ENCODE measurements at regions not wholly inside any gene's neighbourhood (a gene's known extent, or its start where the extent isn't known, plus 50 kb on each side); places are given as distances from the start of the nearest gene placed in this dataset.

- H3K36me3 Mint-ChIP-seq (ENCODE audit: low read depth): no peaks in the 10 kb centered on the region
- peaks cover 3% of the 10 kb centered on the region for H3K27me3 Mint-ChIP-seq (ENCODE audit: low read depth)
- DNase-seq (ENCODE audit: low spot score): no peak
- H3K9me3 Mint-ChIP-seq: no peaks in the 10 kb centered on the region
- H3K4me1 Mint-ChIP-seq (ENCODE audit: low read depth): no peaks in the 10 kb centered on the region
- no peak overlapping the region for H3K4me3 Mint-ChIP-seq
- no peak overlapping the region for H3K27ac Mint-ChIP-seq
Observed at GRCh38 chr2:206845877-206846276, 80.5 kb downstream of the FASTKD2 start.

DNA sequence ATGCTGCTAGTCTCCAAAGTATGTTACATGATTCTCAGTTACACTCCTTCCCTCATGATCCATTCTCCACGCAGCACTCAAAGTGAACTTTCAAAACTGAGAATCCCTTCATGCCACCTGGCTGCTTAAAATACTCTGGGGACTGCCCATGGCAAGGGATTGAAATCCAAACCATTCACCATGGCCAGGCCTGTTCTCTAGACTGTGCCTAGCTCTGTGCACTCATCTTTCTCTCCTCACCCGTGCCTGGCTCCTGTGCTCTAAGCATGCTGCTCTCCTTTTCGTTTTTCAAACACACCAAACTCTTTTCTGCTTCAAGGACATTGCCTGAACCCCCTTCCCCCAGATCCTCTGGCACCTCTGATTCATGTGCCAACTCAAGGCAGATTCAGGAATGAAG lies 80.9 kb downstream of the FASTKD2 start:
- Mint-ChIP-seq H3K9me3 (no peaks in the 10 kb centered on the region), H3K36me3 (ENCODE audit: low read depth) (no peaks in the 10 kb centered on the region), H3K4me1 (ENCODE audit: low read depth) (no peaks in the 10 kb centered on the region), H3K27ac (no peak overlapping the region), H3K4me3 (no peak overlapping the region), H3K27me3 (ENCODE audit: low read depth) (peaks cover 2% of the 10 kb centered on the region)
- DNase-seq (ENCODE audit: low spot score): no peak

GRCh38 chr2:206846981-206847834 lies 81.8 kb downstream of the FASTKD2 start:
- Mint-ChIP-seq H3K27me3 (ENCODE audit: low read depth) (no peaks in the 10 kb centered on the region), H3K27ac (no peak overlapping the region), H3K4me1 (ENCODE audit: low read depth) (no peaks in the 10 kb centered on the region), H3K4me3 (no peak overlapping the region), H3K9me3 (no peaks in the 10 kb centered on the region), H3K36me3 (ENCODE audit: low read depth) (no peaks in the 10 kb centered on the region)
- no peak for DNase-seq (ENCODE audit: low spot score)

GRCh38 chr2:206850369-206850768 lies 85.0 kb downstream of the FASTKD2 start:
- no peaks in the 10 kb centered on the region for H3K9me3 Mint-ChIP-seq
- H3K27ac Mint-ChIP-seq: no peak overlapping the region
- no peaks in the 10 kb centered on the region for H3K27me3 Mint-ChIP-seq (ENCODE audit: low read depth)
- H3K4me1 Mint-ChIP-seq (ENCODE audit: low read depth): no peaks in the 10 kb centered on the region
- no peaks in the 10 kb centered on the region for H3K36me3 Mint-ChIP-seq (ENCODE audit: low read depth)
- H3K4me3 Mint-ChIP-seq: no peak overlapping the region
- no peak for DNase-seq (ENCODE audit: low spot score)

DNA sequence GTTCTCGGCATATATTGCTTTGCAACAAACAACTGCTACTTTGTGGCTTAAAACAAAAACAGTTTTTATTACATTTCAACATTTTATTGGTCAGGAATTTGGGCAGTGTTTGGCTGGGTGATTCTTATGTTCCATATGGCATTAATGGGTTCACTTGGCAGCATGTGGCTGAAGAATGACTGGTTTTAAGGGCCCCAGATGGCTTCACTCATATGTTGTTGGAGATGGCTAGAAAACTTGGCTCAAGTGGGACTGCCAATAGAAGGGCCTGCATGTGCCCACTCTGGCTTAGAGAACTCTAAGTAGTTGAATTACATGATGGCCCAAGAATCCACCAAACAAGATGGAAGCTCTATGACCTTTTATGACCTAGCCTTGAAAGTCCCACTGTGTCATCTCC lies 86.1 kb downstream of the FASTKD2 start:
- no peaks in the 10 kb centered on the region for H3K27me3 Mint-ChIP-seq (ENCODE audit: low read depth)
- no peak overlapping the region for H3K27ac Mint-ChIP-seq
- no peak for DNase-seq (ENCODE audit: low spot score)
- no peak overlapping the region for H3K4me3 Mint-ChIP-seq
- no peaks in the 10 kb centered on the region for H3K9me3 Mint-ChIP-seq
- H3K4me1 Mint-ChIP-seq (ENCODE audit: low read depth): no peaks in the 10 kb centered on the region
- no peaks in the 10 kb centered on the region for H3K36me3 Mint-ChIP-seq (ENCODE audit: low read depth)

DNA sequence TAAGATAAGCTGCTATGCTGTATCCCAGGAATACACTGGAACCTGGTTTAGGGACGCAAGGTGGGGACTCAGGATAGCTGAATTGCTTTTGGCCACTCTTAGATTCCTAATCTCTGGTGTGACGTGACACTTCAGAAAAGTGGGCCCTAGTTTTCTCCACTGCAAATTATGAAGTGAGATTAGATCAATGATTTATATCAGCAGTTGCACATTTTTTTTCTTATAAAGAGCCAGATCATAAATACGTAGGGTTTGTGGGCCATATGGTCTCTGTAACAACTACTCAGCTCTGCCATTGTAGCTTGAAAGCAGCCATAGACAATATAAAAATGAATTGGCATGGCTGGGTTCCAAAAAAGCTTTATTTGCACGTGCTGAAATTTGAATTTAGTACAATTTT lies 85.4 kb upstream of the CPO start:
- DNase-seq (ENCODE audit: low spot score): no peak
- H3K4me1 Mint-ChIP-seq (ENCODE audit: low read depth): peaks cover 12% of the 10 kb centered on the region
- H3K4me3 Mint-ChIP-seq: no peak overlapping the region
- no peaks in the 10 kb centered on the region for H3K36me3 Mint-ChIP-seq (ENCODE audit: low read depth)
- H3K27me3 Mint-ChIP-seq (ENCODE audit: low read depth): no peaks in the 10 kb centered on the region
- H3K9me3 Mint-ChIP-seq: no peaks in the 10 kb centered on the region
- H3K27ac Mint-ChIP-seq: no peak overlapping the region

DNA sequence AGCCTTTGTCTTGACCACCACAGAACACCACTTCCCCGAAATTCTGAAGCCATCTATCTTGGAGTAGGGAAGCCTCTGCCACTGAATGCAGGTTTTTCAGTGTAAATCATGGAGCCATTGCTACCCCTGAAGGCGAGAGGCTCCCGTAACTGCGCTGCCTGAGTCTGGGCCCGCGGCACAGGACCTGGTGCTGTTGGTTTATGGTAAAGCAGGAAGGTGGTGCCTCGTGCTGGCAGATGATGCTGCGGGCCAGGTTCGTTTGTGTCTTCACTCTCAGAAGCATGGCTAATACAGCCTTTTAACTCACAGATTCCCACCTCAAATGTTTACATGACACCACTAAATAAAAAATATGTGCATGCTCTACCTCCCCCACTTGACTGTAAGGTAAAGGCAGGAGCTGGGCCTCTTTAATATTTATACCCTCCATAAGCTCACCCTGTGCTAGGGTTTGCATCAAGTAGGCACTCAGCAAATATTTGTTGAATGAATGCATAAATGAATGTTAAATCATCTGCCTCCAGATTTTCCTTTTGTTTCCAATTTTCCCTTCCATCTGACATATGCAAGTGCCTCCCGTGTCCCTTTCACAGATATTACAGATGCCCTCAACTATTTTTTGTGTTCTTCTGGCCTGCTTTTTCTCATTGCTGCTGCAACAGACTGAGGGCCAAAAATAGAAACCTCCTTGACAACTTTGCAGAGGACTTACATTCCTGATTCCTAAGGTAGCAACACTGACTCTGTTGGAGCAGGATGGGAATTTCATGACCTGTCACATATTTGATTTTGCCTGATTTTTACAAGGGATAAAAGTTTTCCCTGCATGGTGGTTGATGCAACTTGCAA lies 83.5 kb upstream of the CPO start:
- no peak for DNase-seq (ENCODE audit: low spot score)
- no peak overlapping the region for H3K4me3 Mint-ChIP-seq
- peaks cover 3% of the 10 kb centered on the region for H3K9me3 Mint-ChIP-seq
- no peaks in the 10 kb centered on the region for H3K27me3 Mint-ChIP-seq (ENCODE audit: low read depth)
- H3K4me1 Mint-ChIP-seq (ENCODE audit: low read depth): peaks cover 25% of the 10 kb centered on the region
- H3K36me3 Mint-ChIP-seq (ENCODE audit: low read depth): no peaks in the 10 kb centered on the region
- no peak overlapping the region for H3K27ac Mint-ChIP-seq

DNA sequence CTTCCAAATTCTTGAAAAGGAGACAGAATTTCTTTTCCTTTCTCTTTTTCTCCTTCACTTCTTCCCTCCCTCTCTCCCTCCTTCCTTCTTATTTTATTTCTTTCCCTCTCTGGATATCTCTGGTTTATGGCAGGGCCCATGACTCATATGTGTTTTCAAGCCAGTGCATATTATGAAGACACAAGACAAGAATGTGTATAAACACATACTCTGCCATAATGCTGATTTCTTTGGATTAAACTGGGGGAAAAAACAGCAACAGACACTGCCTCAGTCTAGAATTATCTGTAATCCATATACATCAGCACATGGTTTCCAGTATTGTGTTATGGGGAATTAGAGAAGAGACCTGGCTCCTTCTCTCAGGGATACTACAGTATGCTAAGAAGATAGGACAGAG lies 82.8 kb upstream of the CPO start:
- Mint-ChIP-seq H3K9me3 (peaks cover 3% of the 10 kb centered on the region), H3K27me3 (ENCODE audit: low read depth) (no peaks in the 10 kb centered on the region), H3K36me3 (ENCODE audit: low read depth) (no peaks in the 10 kb centered on the region), H3K27ac (no peak overlapping the region), H3K4me1 (ENCODE audit: low read depth) (peaks cover 25% of the 10 kb centered on the region), H3K4me3 (no peak overlapping the region)
- no peak for DNase-seq (ENCODE audit: low spot score)

- H3K4me1 Mint-ChIP-seq (ENCODE audit: low read depth): peaks cover 25% of the 10 kb centered on the region
- peaks cover 2% of the 10 kb centered on the region for H3K27me3 Mint-ChIP-seq (ENCODE audit: low read depth)
- peak overlapping the region; percentile 93 for H3K27ac Mint-ChIP-seq
- H3K36me3 Mint-ChIP-seq (ENCODE audit: low read depth): no peaks in the 10 kb centered on the region
- no peak for DNase-seq (ENCODE audit: low spot score)
- H3K4me3 Mint-ChIP-seq: peak overlapping the region; percentile 58
- H3K9me3 Mint-ChIP-seq: peaks cover 3% of the 10 kb centered on the region
Observed at GRCh38 chr2:206858687-206859329, 80.5 kb upstream of the CPO start.

GRCh38 chr2:206859330-206859739 lies 80.0 kb upstream of the CPO start:
- peaks cover 25% of the 10 kb centered on the region for H3K4me1 Mint-ChIP-seq (ENCODE audit: low read depth)
- H3K27ac Mint-ChIP-seq: peak overlapping the region; percentile 93
- no peaks in the 10 kb centered on the region for H3K36me3 Mint-ChIP-seq (ENCODE audit: low read depth)
- H3K9me3 Mint-ChIP-seq: peaks cover 3% of the 10 kb centered on the region
- H3K4me3 Mint-ChIP-seq: peak overlapping the region; percentile 58
- peak; percentile 8 for DNase-seq (ENCODE audit: low spot score)
- H3K27me3 Mint-ChIP-seq (ENCODE audit: low read depth): peaks cover 2% of the 10 kb centered on the region

- Mint-ChIP-seq H3K4me3 (no peak overlapping the region), H3K36me3 (ENCODE audit: low read depth) (no peaks in the 10 kb centered on the region), H3K4me1 (ENCODE audit: low read depth) (peaks cover 20% of the 10 kb centered on the region), H3K27ac (no peak overlapping the region), H3K9me3 (peaks cover 3% of the 10 kb centered on the region), H3K27me3 (ENCODE audit: low read depth) (peaks cover 11% of the 10 kb centered on the region)
- no peak for DNase-seq (ENCODE audit: low spot score)
Observed at GRCh38 chr2:206863196-206863595, 76.1 kb upstream of the CPO start.

GRCh38 chr2:206863716-206864115 lies 75.6 kb upstream of the CPO start:
- DNase-seq (ENCODE audit: low spot score): no peak
- Mint-ChIP-seq H3K4me1 (ENCODE audit: low read depth) (peaks cover 15% of the 10 kb centered on the region), H3K36me3 (ENCODE audit: low read depth) (no peaks in the 10 kb centered on the region), H3K27ac (no peak overlapping the region), H3K9me3 (peaks cover 3% of the 10 kb centered on the region), H3K27me3 (ENCODE audit: low read depth) (peaks cover 11% of the 10 kb centered on the region), H3K4me3 (no peak overlapping the region)

DNA sequence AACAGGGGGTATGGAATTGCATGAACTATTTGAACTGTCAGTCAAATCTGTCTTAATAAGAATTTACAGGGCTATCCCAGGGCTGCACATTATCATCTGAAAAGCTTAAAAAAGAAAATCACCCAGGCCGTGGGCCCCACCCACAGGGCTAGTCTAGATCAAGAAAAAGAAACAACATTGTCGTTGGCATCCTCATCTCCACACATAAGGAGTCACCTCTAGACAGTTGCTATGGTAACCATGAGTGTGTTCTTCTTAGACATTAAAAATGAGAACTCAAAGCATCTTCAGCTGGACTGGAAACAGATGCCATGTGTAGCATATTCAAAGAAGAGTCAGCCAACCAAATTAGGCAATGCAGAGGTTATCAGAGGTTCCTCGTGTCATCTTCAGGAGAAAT lies 72.3 kb upstream of the CPO start:
- H3K27ac Mint-ChIP-seq: no peak overlapping the region
- peaks cover 11% of the 10 kb centered on the region for H3K27me3 Mint-ChIP-seq (ENCODE audit: low read depth)
- no peak overlapping the region for H3K4me3 Mint-ChIP-seq
- H3K36me3 Mint-ChIP-seq (ENCODE audit: low read depth): no peaks in the 10 kb centered on the region
- DNase-seq (ENCODE audit: low spot score): no peak
- no peaks in the 10 kb centered on the region for H3K9me3 Mint-ChIP-seq
- no peaks in the 10 kb centered on the region for H3K4me1 Mint-ChIP-seq (ENCODE audit: low read depth)

All from T-helper 2 cell treated with Interferon-gamma antibody and Interleukin-4, amounts not matched to agents 5 μg/mL and 100 μg/mL, for 36 hours (primary cell).